ENCODE measurements at regions not wholly inside any gene's neighbourhood (a gene's known extent, or its start where the extent isn't known, plus 50 kb on each side); places are given as distances from the start of the nearest gene placed in this dataset.

GRCh38 chr6:148195511-148195910, 147.1 kb upstream of the SASH1 start:
- in situ Hi-C loops (cut with HindIII; ENCODE audit: low pct_unique_long_range_greater_than_20kb, low sequenced_read_pairs) = no loop called here
- DNase-seq (ENCODE audit: low read depth, low spot score) = no peak

- no peak for DNase-seq (ENCODE audit: low read depth, low spot score)
- in situ Hi-C loops (cut with HindIII; ENCODE audit: low pct_unique_long_range_greater_than_20kb, low sequenced_read_pairs) = no loop called here
These were observed 143.1 kb upstream of the SASH1 start for GRCh38 chr6:148199584-148199983.

- DNase-seq (ENCODE audit: low read depth, low spot score) = no peak
- in situ Hi-C loops (cut with HindIII; ENCODE audit: low pct_unique_long_range_greater_than_20kb, low sequenced_read_pairs) = no loop called here
These were observed 142.3 kb upstream of the SASH1 start for GRCh38 chr6:148200293-148200692.

- in situ Hi-C loops (cut with HindIII; ENCODE audit: low pct_unique_long_range_greater_than_20kb, low sequenced_read_pairs) = no loop called here
- no peak for DNase-seq (ENCODE audit: low read depth, low spot score)
These were observed 141.9 kb upstream of the SASH1 start for GRCh38 chr6:148200781-148201180.

- no peak for DNase-seq (ENCODE audit: low read depth, low spot score)
- in situ Hi-C loops (cut with HindIII; ENCODE audit: low pct_unique_long_range_greater_than_20kb, low sequenced_read_pairs) = no loop called here
These were observed 139.2 kb upstream of the SASH1 start for GRCh38 chr6:148203281-148203925.

- DNase-seq (ENCODE audit: low read depth, low spot score) = no peak
- in situ Hi-C loops (cut with HindIII; ENCODE audit: low pct_unique_long_range_greater_than_20kb, low sequenced_read_pairs) = no loop called here
These were observed 138.7 kb upstream of the SASH1 start for GRCh38 chr6:148203970-148204369.

- no peak for DNase-seq (ENCODE audit: low read depth, low spot score)
- in situ Hi-C loops (cut with HindIII; ENCODE audit: low pct_unique_long_range_greater_than_20kb, low sequenced_read_pairs) = no loop called here
These were observed 134.3 kb upstream of the SASH1 start for GRCh38 chr6:148208298-148208697.

- in situ Hi-C loops (cut with HindIII; ENCODE audit: low pct_unique_long_range_greater_than_20kb, low sequenced_read_pairs) = no loop called here
- DNase-seq (ENCODE audit: low read depth, low spot score) = no peak
These were observed 130.8 kb upstream of the SASH1 start for GRCh38 chr6:148211777-148212324.

GRCh38 chr6:148212366-148212765, 130.3 kb upstream of the SASH1 start:
- in situ Hi-C loops (cut with HindIII; ENCODE audit: low pct_unique_long_range_greater_than_20kb, low sequenced_read_pairs) = no loop called here
- no peak for DNase-seq (ENCODE audit: low read depth, low spot score)

GRCh38 chr6:148213366-148213765, 129.3 kb upstream of the SASH1 start:
- in situ Hi-C loops (cut with HindIII; ENCODE audit: low pct_unique_long_range_greater_than_20kb, low sequenced_read_pairs) = no loop called here
- DNase-seq (ENCODE audit: low read depth, low spot score) = no peak

- no peak for DNase-seq (ENCODE audit: low read depth, low spot score)
- in situ Hi-C loops (cut with HindIII; ENCODE audit: low pct_unique_long_range_greater_than_20kb, low sequenced_read_pairs) = no loop called here
These were observed 128.0 kb upstream of the SASH1 start for GRCh38 chr6:148214667-148215066.

GRCh38 chr6:148217051-148217450, 125.6 kb upstream of the SASH1 start:
- DNase-seq (ENCODE audit: low read depth, low spot score) = no peak
- in situ Hi-C loops (cut with HindIII; ENCODE audit: low pct_unique_long_range_greater_than_20kb, low sequenced_read_pairs) = no loop called here

GRCh38 chr6:148217921-148218320, 124.7 kb upstream of the SASH1 start:
- DNase-seq (ENCODE audit: low read depth, low spot score) = no peak
- in situ Hi-C loops (cut with HindIII; ENCODE audit: low pct_unique_long_range_greater_than_20kb, low sequenced_read_pairs) = no loop called here

GRCh38 chr6:148218542-148219258, 123.9 kb upstream of the SASH1 start:
- in situ Hi-C loops (cut with HindIII; ENCODE audit: low pct_unique_long_range_greater_than_20kb, low sequenced_read_pairs) = no loop called here
- DNase-seq (ENCODE audit: low read depth, low spot score) = no peak

- in situ Hi-C loops (cut with HindIII; ENCODE audit: low pct_unique_long_range_greater_than_20kb, low sequenced_read_pairs) = no loop called here
- no peak for DNase-seq (ENCODE audit: low read depth, low spot score)
These were observed 121.2 kb upstream of the SASH1 start for GRCh38 chr6:148221196-148221979.

- in situ Hi-C loops (cut with HindIII; ENCODE audit: low pct_unique_long_range_greater_than_20kb, low sequenced_read_pairs) = no loop called here
- no peak for DNase-seq (ENCODE audit: low read depth, low spot score)
These were observed 120.3 kb upstream of the SASH1 start for GRCh38 chr6:148222376-148222775.

GRCh38 chr6:148222846-148223245, 119.8 kb upstream of the SASH1 start:
- no peak for DNase-seq (ENCODE audit: low read depth, low spot score)
- in situ Hi-C loops (cut with HindIII; ENCODE audit: low pct_unique_long_range_greater_than_20kb, low sequenced_read_pairs) = no loop called here

- in situ Hi-C loops (cut with HindIII; ENCODE audit: low pct_unique_long_range_greater_than_20kb, low sequenced_read_pairs) = no loop called here
- peak; percentile 37 for DNase-seq (ENCODE audit: low read depth, low spot score)
These were observed 119.2 kb upstream of the SASH1 start for GRCh38 chr6:148223424-148223842.
